Endothelial cell of umbilical vein (primary cell): ENCODE measurements at regions not wholly inside any gene's neighbourhood (a gene's known extent, or its start where the extent isn't known, plus 50 kb on each side); places are given as distances from the start of the nearest gene placed in this dataset.

ENCODE experiments used
- CTCF ChIP-seq, 2 donors: IDR thresholded peaks; 1 replicate in 1 of 2; 2 replicates in 1 of 2; pipeline ENCODE4 v1.5.1; 2011; ENCODE audit warnings: low read length in 2 of 2, mild to moderate bottlenecking in 2 of 2, moderate library complexity in 2 of 2, control low read depth in 1 of 2, inconsistent platforms in 1 of 2, low read depth in 1 of 2; ENCODE audit not compliant: insufficient read depth in 1 of 2; ENCODE audit errors: extremely low read depth in 1 of 2
- EZH2 ChIP-seq: IDR thresholded peaks from 2 replicates; pipeline ENCODE4 v1.6.1; 2012; ENCODE audit warnings: borderline replicate concordance, low read depth, mild to moderate bottlenecking, moderate library complexity, low read length, inconsistent platforms; ENCODE audit not compliant: severe bottlenecking
- JUN ChIP-seq: IDR thresholded peaks from 2 replicates; pipeline ENCODE4 v1.6.1; 2011; ENCODE audit warnings: borderline replicate concordance, low read depth; ENCODE audit not compliant: insufficient read length, insufficient read depth
- MAX ChIP-seq: IDR thresholded peaks from 2 replicates; pipeline ENCODE4 v1.6.1; 2011; ENCODE audit not compliant: insufficient read depth, insufficient read length
- MYC ChIP-seq: IDR thresholded peaks from one replicate; pipeline ENCODE4 v1.6.1; 2011; ENCODE audit warnings: mild to moderate bottlenecking, low read depth, low read length
- POLR2AphosphoS5 ChIP-seq: IDR thresholded peaks from 2 replicates; pipeline ENCODE4 v1.6.1; 2012; ENCODE audit warnings: low read depth, mild to moderate bottlenecking, control low read depth, low read length, moderate library complexity; ENCODE audit not compliant: insufficient read depth

- TF ChIP-seq CTCF (IDR thresholded peaks at IDR 0.05; ENCODE audit: extremely low read depth in 1 of 2, insufficient read depth in 1 of 2, low read depth in 1 of 2, low read length in 2 of 2) = no peak
- no peak for TF ChIP-seq POLR2AphosphoS5
- TF ChIP-seq MYC = no peak
- TF ChIP-seq MAX = no peak
- TF ChIP-seq JUN = no peak
- no peak for TF ChIP-seq EZH2
These were observed 132.6 kb downstream of the SLC38A6 start for GRCh38 chr14:61113561-61114225.
